SK-N-SH (cell line): ENCODE measurements at regions not wholly inside any gene's neighbourhood (a gene's known extent, or its start where the extent isn't known, plus 50 kb on each side); places are given as distances from the start of the nearest gene placed in this dataset.

Experiments
- CTCF ChIP-seq: fragments of 200-600 bp; sonication (generic); IDR thresholded peaks from 2 replicates; pipeline ENCODE4 v1.6.1; 2017; ENCODE audit warnings: antibody characterized with exemption, mild to moderate bottlenecking, moderate library complexity
- EP300 ChIP-seq, 2 experiments: IDR thresholded peaks; 2 replicates each; pipeline versions ENCODE4 v1.4.0 to v1.6.1; 2012; ENCODE audit warnings: borderline replicate concordance in 1 of 2, low read depth in 1 of 2, low read length in 1 of 2
- GABPA ChIP-seq: IDR thresholded peaks from 2 replicates; pipeline ENCODE4 v1.4.0; 2012; ENCODE audit warnings: low read depth, mild to moderate bottlenecking
- NRF1 ChIP-seq: IDR thresholded peaks from 2 replicates; pipeline ENCODE4 v1.6.1; 2012; ENCODE audit warnings: low read depth, mild to moderate bottlenecking, low read length
- REST ChIP-seq: IDR thresholded peaks from 2 replicates; pipeline ENCODE4 v1.6.1; 2012; ENCODE audit warnings: mild to moderate bottlenecking, low read depth, low read length, moderate library complexity
- SMC3 ChIP-seq: IDR thresholded peaks from 2 replicates; pipeline ENCODE4 v1.6.1; 2012; ENCODE audit warnings: low read depth, low read length, improper control_type of control experiment
- TAF1 ChIP-seq: IDR thresholded peaks from 2 replicates; pipeline ENCODE4 v1.6.1; 2012; ENCODE audit warnings: low read depth, mild to moderate bottlenecking, low read length, moderate library complexity, borderline replicate concordance
- TEAD4 ChIP-seq: IDR thresholded peaks from 2 replicates; pipeline ENCODE4 v1.4.0; 2012; ENCODE audit warnings: mild to moderate bottlenecking, borderline replicate concordance; ENCODE audit not compliant: insufficient read depth
- YY1 ChIP-seq: IDR thresholded peaks from 2 replicates; pipeline ENCODE4 v1.4.0; 2012; ENCODE audit warnings: low read depth, mild to moderate bottlenecking
- TF ChIP-seq, protein P1 (sequence below): IDR thresholded peaks from 2 replicates; pipeline ENCODE4; 2012

GRCh38 chr5:86885489-86886230 lies 267.9 kb downstream of the COX7C start:
- no peak for TF ChIP-seq NRF1
- TF ChIP-seq EP300 (IDR thresholded peaks at IDR 0.05; ENCODE audit: borderline replicate concordance in 1 of 2, low read depth in 1 of 2, low read length in 1 of 2): no peak
- no peak for TF ChIP-seq YY1
- TF ChIP-seq TAF1: no peak
- no peak for TF ChIP-seq REST
- no peak for TF ChIP-seq CTCF
- TF ChIP-seq, protein P1, sequence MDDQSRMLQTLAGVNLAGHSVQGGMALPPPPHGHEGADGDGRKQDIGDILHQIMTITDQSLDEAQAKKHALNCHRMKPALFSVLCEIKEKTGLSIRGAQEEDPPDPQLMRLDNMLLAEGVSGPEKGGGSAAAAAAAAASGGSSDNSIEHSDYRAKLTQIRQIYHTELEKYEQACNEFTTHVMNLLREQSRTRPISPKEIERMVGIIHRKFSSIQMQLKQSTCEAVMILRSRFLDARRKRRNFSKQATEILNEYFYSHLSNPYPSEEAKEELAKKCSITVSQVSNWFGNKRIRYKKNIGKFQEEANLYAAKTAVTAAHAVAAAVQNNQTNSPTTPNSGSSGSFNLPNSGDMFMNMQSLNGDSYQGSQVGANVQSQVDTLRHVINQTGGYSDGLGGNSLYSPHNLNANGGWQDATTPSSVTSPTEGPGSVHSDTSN: no peak
- no peak for TF ChIP-seq TEAD4
- no peak for TF ChIP-seq GABPA
- no peak for TF ChIP-seq SMC3
